CD4-positive, alpha-beta T cell treated with Interleukin-4 for 1 hour (primary cell): ENCODE measurements at regions not wholly inside any gene's neighbourhood (a gene's known extent, or its start where the extent isn't known, plus 50 kb on each side); places are given as distances from the start of the nearest gene placed in this dataset.
"Not testable (repeated sequence)": the region's sequence is repeated elsewhere in the genome, so short reads cannot be mapped to it uniquely, and the experiment has no call there.

Source experiments
- DNase-seq, 2 donors: peaks; one replicate each; pipeline ENCODE4 v3.0.0-alpha.2; 2020 to 2022

DNA sequence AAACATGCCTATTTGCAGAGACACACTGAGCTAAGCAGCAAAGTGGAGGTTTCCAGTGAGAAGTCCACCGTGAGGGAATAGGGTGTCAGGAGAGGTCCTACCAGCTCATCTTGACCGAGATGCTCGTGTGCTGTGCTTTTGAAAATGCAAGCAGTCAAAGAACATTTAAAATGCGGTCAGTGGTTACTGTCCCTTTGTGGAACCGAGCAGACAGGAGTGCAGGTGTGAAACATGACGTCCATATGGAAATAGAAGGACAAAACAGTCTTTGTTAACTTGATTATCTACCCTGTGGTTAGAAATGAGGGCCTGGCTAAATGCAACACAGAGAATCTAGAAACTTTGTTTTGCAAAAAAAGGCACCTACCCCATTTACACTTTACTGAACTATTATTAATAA is 473.3 kb downstream of the SPATA31A6 start:
- DNase-seq, result not testable (repeated sequence)

DNA sequence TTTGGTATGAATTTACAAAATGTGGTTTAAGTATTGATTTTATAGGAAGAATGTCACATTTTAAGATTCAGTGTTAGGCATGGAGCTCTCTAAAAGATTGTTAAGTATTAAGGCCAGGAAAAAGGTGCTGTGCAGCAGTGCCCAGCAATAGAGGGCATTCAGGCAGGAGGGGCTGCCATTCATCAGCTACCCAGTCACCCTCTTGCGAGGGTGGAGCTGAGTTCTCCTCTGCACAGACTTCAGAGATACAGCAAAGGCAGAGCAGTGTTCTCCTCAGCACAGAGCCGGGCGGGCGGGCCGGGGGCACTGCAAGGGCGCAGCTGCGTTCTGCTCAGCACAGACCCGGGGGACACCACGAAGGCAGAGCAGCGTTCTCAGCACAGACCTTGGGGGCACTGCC is 474.0 kb downstream of the SPATA31A6 start:
- DNase-seq, result not testable (repeated sequence)

DNA sequence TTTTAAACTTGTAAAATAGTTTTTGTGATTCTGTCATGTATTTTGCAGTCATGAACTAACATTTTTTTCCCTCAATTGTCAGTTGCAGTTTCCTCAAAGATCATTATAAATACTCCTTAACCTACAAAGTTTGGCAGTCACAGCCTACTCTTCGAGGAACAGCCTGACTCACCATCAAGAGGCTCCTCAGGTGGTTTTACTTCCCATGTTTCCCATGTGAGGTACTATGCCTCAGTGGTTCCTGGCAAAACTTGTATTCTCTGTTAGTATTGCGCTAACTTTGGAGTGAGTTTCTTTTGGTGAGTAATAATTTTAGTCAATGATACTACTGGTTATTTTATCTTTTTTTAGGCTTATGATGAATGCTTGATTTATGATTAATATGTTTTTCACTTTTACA is 513.7 kb downstream of the SPATA31A6 start:
- not testable (repeated sequence) for DNase-seq

DNA sequence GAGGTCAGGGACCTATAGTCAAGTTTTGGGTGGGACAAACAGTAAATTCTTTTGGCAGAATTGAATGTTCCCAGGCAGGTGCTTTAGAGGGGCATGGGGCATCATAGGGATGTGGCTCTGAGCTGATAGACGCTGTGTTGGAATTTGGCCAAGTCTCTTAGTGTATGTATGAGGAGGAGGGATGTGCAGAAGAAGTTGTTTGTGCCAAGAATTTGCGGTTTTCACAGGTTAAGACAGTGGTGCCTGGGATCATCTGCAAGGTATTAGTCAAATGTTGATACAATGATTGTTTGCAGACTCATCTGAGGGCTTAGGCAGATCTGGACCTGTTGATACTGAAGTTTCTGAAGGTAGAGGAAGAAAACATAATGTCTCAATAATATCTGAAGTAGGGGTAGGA is 519.4 kb downstream of the SPATA31A6 start:
- not testable (repeated sequence) for DNase-seq

DNA sequence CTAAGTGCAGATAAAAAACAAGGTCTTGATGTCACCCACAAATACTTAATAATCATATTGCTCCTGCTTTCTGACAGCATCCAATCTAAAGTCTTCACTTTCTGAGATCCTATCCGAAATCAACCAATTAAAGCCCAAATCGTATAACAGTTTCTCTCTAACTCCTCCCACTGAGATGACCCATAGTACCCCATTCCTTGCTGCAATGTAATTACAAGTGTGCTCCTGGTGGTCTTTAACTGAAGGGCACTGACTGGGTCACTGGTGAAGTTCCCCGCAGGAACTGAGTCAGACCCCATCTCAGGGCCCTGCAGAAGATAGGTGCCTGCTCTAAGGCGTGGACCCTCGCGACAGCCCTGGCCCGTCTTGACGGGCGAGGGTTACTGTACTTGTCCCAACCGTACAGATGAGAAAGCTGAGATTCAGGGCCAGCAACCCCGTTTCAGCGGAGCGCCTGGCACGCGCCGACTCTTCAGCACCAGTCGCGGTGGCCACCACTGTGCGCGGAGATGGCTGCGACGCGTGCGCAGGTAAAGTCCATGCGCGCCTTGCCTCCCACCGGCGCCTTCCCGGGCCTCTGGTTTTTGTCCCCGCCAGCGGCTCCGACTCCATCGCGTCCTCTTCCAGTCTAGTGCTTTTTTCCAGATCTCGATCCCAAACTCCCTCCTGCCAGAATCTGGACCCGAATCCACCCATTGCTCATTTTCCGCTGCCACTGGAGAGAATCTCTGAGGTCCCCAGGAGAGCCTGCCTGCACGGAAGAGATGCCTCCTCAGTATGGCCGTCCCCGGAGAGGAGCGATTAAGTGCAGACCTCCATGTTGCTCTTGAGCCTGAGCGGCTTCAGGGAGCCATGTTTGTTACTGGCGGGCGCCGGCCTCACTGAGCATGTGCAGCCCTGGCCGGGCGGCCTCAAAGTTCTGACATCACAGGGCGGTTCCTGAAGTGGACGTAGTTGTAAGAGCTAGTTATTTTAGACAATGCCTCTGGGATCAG is 541.7 kb downstream of the SPATA31A6 start:
- peak; percentile 46 to 77 for DNase-seq

DNA sequence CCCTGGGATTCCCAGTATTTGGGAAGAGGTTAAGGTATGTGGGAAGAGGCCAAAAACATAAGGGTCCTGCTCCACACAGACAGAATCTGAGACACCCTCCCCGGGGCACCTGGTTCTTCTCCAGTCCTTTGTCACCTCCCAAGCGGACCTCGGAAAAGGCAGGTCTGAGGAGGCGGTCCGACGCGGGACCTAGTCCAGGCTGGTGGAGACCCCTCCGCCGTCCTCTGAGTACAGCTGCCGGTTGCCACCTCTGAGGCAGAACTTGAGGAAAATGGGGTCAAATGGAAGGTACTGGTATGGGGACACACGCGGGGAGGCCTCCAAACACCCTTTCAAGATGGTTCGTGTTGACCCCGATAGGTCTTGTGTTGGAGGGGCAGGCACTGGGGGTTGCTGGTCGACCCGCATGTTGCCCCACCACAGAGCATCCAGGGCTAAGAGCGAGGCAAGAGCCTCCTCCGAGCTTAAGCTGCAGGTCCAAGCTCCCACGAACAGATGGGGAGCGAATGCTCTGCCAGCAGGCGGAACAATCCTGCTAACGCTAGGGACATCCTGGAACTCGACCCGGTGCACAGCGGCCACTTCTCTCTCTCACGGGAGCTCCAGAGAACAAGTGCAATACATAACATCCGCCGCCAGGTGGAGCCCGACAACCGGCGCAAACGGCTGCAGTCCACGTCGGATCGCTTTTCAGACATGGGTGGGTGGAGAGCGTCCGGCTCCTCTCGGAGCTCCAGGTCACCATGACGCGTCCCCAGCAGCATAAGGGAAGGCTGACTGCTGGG is 559.8 kb downstream of the SPATA31A6 start:
- DNase-seq, result peak; percentile 41 to 60

DNA sequence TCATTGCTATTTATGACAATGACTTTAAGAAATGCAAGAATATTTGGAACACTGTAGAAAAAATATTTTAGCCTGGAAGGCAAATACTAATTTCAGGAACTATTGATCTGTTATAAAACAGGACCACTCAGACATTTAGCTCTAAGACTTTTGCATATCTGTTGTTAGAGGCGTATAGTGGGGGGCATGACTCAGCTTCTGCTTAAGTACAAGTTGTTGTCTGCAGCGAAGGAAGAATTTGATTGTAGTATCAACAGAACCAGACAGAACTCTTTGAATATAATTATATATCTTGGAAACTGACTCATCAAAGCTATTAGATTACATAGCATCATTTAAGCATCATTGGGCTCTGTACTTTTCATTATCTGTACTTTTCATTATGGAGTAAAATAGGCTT is 573.8 kb downstream of the SPATA31A6 start:
- DNase-seq, result not testable (repeated sequence)

DNA sequence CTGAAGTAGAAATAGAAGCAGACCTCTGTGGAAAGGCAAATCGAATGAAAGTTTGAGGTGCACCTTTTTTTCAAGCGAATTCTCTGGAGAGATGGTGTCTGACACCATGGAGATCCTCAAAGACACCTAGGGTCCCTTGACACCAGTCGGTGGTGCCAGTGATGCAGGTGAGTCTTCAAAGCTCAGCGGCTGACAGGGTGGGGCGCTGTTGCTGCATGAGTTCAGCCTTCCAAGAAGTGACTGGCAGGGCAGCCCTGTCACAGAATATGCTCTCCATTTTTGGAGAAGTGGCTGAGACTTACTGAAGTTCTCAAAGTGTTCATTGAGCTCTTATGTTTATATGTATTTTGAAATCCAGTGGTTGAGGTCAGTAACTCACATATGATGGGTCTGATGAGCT is 575.9 kb downstream of the SPATA31A6 start:
- DNase-seq, result not testable (repeated sequence)

DNA sequence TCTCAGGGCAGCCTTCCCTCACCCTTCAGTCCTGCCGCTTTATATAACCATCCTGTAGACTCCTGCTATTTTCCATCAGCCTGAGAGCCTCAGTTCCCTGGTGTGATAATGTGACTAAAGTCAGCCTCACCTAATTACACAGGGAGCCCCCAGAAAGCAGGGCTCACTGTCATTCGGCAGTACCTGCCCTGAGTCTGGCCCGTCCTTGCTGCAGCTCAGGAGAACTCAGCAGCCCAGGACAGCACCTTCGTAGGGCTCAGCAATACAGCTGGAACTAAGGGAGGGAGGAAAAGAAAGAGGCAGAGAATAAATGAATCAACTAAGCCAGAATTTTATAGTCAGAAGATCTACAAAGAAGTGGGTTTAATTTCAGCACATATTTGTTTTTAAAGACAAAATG is 598.7 kb downstream of the SPATA31A6 start:
- DNase-seq, result not testable (repeated sequence)

DNA sequence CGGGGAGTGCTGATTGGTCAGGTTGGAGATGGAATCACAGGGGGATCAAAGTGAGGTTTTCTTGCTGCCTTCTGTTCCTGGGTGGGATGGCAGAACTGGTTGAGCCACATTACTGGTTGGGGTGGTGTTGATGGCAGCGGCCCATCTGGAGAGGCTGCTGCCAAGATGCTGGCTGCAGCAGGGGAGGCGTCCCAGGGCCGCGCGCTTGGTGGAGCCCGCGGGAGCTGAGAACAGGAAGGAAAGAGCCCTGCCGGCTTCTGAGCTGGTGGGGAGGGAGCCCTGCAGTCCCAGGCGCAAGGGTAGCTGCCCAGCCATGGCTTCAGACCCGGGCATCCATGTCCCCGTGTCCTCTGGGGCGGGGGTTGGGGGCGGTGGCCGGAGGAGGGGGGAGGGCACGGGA is 609.3 kb downstream of the SPATA31A6 start:
- not testable (repeated sequence) for DNase-seq

DNA sequence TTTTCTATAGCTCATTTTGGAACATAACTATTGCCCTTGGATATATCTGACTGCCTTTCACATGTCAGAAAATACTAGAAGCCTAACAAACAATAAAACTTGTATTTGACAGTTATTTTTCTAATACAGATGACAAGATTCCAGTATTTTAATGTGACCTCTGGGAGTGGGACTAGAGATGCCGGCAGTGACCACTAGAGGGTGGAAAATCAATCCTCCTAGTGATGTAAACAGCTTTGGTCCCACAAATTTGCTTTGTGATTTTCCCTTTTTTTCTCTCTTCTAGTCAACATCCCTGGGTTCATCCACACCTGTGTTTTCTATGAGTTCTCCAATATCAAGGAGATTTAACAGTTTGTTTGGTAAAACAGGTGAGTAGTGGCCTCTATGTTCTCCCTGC is 615.1 kb downstream of the SPATA31A6 start:
- not testable (repeated sequence) for DNase-seq

DNA sequence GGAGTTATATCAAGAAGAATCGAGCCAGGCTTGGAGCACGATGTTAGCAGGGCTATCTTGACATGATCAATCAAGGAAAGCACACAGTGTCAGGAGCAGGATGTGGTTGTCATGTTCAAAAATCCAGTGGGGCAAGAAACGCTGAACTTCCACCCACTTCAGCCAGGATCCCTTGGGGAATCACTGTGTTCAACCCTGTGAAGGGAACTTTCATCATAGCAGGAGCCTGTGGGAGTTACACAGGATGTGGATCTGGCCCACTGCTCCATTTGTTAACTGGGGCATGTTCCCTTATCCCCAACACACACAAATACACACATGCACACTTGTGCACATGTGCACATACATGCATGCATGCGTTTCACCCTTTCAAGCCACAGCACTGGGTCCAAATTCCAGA is 619.3 kb downstream of the SPATA31A6 start:
- not testable (repeated sequence) for DNase-seq

DNA sequence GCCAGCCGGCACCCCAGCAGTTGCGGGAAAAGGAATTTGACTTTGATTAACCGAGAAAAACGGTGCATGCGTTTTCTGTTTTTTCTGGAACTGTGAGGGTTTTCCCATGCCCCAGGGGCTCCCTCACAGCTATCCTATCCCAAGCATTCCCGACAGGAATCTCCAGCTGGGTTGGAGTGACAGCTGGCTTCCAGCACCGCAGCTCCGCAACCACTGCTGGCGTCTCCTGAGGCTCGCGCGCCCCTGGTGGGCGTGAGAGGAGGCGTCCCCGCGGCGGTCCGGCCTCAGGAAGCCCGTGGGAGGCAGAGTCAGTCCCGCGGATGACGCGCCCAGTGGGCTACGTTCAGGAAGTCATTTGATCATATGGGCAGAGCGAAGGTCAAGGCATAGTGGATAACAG is 623.2 kb downstream of the SPATA31A6 start:
- DNase-seq, result not testable (repeated sequence)

DNA sequence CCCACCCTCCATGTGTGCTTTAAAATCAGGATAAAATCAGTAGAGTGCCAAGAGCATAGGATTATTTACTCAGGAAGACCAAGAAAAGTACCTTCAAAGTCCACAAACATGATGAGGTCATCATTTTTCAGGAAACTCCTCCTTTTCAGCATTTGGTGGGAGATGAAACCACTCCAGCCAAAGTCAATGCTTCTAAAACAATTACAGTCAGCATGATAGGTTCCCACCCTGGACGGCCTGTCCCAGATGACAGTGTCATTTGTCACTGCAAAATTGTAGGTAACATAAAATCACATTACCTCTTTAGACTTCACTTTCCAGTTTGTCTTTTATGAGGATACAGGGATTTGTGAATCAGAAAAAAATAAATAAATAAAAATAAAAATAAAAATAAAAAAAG is 638.0 kb downstream of the SPATA31A6 start:
- not testable (repeated sequence) for DNase-seq

DNA sequence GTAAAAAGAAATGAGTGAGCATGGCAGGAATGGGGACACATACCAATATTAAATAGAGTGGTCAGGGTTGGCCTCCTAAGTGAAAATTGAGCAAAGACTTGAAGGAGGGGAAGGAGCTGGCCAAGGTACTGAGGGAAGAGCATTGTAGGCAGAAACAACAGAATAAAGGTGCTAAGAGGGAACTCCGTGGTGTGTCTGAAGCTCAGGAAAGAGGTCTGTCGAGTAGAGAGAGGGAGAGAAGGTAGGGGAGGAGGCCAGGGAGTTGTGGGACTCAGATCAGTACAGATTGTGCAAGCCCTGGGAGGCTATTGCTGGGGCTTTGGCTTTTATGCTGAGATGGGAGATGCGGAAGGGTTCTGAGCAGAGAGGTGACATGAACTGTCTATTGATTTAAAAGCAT is 664.7 kb downstream of the SPATA31A6 start:
- not testable (repeated sequence) for DNase-seq

DNA sequence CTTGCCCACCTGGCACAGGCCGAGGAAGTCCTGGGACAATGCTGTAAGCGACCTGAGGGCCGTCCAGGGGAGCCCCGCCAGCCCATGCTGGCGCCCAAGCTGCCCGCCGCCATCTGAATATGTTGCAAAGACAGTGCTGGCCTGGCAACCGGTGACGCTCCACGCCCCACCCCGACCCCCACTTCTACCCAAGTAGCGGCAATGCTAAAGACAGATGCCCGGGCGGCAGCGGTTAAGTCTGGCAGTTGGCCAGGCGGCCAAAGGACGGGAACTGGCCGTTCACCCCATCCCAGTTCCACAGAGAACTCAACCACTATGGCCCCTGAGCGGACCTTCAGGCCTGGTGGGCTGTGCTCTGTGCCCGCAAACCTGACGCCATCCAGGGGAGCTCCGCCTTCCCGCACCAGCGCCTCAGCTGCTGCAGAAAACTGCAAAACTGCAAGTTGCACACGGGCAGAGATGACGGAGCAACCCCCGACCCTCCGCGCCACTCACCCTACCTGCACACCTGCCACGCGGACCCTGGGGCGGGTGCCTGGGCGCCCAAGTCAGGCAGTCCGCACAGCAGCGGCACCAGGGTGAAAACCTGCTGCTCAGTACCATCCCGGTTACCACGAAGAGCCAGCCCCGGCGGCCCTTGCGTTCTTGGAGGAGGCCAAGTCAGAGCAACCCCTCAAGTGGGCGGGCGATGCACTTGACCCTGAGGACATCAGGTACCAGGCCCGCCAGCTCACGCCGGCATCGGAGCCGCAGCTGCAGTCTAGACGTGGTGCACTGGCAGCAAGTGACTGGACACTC is 667.6 kb downstream of the SPATA31A6 start:
- DNase-seq, result not testable (repeated sequence)

DNA sequence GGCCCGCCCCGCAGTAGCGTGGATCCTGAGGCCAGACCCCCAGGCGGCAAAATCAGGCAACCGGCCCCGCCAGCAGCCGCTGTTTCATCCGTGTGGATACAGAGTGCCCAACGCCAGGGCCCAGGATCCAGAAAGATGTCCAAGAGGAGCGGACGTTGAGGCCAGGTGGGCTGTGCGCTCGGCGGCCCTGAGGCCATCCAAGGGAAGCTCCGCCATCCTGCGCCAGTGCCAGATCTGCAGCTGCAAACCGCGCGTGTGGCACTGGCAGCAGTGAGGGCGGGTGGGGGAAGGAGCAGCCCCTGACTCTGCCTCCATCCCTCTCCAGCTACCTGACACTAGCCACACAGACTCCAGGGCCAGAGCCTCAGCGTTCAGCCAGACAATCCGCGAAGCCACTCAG is 668.2 kb downstream of the SPATA31A6 start:
- DNase-seq, result not testable (repeated sequence)

DNA sequence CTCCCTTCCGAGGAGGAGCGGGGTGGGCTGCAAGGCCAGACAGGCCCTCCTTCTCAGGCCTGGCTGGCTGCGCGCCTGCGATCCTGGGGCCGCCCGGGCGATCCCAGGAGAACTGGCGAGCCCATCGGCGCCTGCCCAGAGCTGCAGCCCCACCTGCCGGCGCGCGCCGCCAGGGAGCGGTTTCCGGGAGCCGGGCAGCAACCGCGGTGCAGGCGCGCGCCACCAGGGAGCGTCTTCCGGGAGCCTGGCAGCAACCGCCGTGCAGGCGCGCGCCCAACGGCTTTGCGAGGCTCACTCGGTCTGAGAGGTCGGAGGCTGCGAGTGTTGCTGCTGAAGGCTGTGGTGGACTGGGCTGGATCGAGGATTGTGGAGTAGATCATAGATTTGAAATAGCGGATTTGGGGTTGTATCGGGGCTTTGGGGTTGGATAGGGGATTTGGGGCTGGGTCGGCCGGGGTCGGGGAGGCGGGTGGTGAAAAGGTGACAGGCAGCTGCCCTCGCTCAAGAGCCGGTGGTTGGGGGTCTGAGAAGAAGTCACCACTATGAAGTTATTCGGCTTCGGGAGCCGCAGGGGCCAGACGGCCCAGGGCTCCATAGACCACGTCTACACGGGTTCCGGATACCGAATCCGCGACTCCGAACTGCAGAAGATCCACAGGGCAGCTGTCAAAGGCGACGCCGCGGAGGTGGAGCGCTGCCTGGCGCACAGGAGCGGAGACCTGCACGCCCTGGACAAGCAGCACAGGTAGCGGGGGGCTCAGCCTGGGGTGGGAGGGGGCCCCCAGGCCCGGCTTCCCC is 668.9 kb downstream of the SPATA31A6 start:
- DNase-seq, result not testable (repeated sequence)

DNA sequence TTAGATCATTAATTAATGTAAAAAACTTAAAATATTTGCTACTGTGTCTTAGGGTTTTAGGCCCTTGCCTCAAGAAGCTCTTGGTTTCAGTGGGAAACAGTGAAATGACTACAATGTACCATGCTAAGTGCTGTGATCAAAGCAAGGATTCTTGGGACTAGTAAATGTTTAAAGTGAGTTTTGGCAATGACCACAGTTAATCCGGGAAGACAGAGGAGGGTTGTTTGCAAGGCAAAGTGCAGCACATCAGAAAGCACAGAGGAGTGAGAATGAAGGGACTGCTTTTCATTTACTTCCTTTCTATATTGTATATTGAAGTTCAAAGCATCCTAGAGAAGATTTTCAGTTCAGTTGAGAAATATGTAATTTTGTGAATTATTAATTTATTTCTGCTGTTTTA is 676.7 kb downstream of the SPATA31A6 start:
- not testable (repeated sequence) for DNase-seq

DNA sequence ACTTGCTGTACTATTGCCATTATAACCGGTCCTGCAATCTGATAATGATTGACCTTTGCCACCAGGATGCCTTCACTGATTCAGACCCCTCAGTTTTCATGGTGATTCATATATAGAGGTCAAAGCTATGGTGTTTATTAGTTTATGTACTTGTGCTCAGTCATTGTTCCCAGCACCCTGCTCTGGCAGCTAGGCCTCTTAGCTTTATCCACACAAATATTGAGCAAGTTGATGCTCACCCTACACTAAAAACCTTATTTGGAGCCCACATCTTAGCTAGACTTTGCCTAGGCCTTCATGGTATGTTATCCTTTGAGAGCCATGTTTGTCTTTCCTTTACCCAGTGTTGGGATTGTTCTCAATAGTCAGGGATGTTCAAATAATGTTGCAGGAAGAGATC is 679.0 kb downstream of the SPATA31A6 start:
- not testable (repeated sequence) for DNase-seq
